Thymus (tissue), 11 donors: ENCODE measurements at regions not wholly inside any gene's neighbourhood (a gene's known extent, or its start where the extent isn't known, plus 50 kb on each side); places are given as distances from the start of the nearest gene placed in this dataset.

ENCODE experiments used
- DNase-seq, 9 donors: peaks; one replicate each; pipeline ENCODE4 v3.0.0-alpha.2; 2013; ENCODE audit warnings: low spot score in 9 of 9, low read depth in 6 of 9, missing footprints in 1 of 9
- H3K27ac ChIP-seq, 2 donors: one replicate each; pipeline ENCODE4 v1.5.1; 2013; ENCODE audit warnings: control low read depth in 1 of 2, low read depth in 1 of 2, low read length in 1 of 2, mild to moderate bottlenecking in 1 of 2, moderate library complexity in 1 of 2
- H3K27me3 ChIP-seq, 2 donors: one replicate each; pipeline ENCODE4 v1.5.1; 2013; ENCODE audit warnings: low read length in 1 of 2; ENCODE audit not compliant: control insufficient read depth in 2 of 2, insufficient read depth in 1 of 2
- H3K36me3 ChIP-seq, 2 donors: one replicate each; pipeline ENCODE4 v1.5.1; 2013; ENCODE audit warnings: low read length in 1 of 2, mild to moderate bottlenecking in 1 of 2, moderate library complexity in 1 of 2; ENCODE audit not compliant: control insufficient read depth in 2 of 2, insufficient read depth in 2 of 2
- H3K4me1 ChIP-seq, 2 donors: one replicate each; pipeline ENCODE4 v1.5.1; 2013; ENCODE audit warnings: low read length in 2 of 2; ENCODE audit not compliant: control insufficient read depth in 2 of 2, insufficient read depth in 2 of 2
- H3K4me3 ChIP-seq, 2 donors: one replicate each; pipeline ENCODE4 v1.5.1; 2013; ENCODE audit warnings: low read length in 2 of 2, control low read depth in 1 of 2, mild to moderate bottlenecking in 1 of 2
- H3K9me3 ChIP-seq, 2 donors: one replicate each; pipeline ENCODE4 v1.5.1; 2013; ENCODE audit warnings: low read length in 1 of 2, mild to moderate bottlenecking in 1 of 2; ENCODE audit not compliant: control insufficient read depth in 2 of 2, insufficient read depth in 1 of 2
- WGBS: extraction: QIAGEN DNeasy Blood & Tissue Kit; methylation state at CpG from one replicate; pipeline ENCODE4 v1.1.7; 2013; 5-methylcytosine and 5-hydroxymethylcytosine counted together
- donor health status: healthy.

GRCh38 chrX:75673468-75673867 is 111.6 kb downstream of the MAGEE2 start:
- Histone ChIP-seq H3K9me3 (peaks cover 0 to 7% of the 10 kb centered on the region in 2 donors), H3K27ac (no peak overlapping the region), H3K4me1 (no peaks in the 10 kb centered on the region), H3K4me3 (no peak overlapping the region), H3K36me3 (no peaks in the 10 kb centered on the region), H3K27me3 (no peaks in the 10 kb centered on the region)
- 88% methylated on average over 2 of the region's 2 CpGs for WGBS
- DNase-seq = no peak

GRCh38 chrX:75655627-75656026 is 129.4 kb downstream of the MAGEE2 start:
- H3K27ac ChIP-seq = no peak overlapping the region
- peaks cover 0 to 5% of the 10 kb centered on the region in 2 donors for H3K9me3 ChIP-seq
- H3K4me1 ChIP-seq = no peaks in the 10 kb centered on the region
- 100% methylated on average over 1 of the region's 1 CpG for WGBS
- H3K36me3 ChIP-seq = no peaks in the 10 kb centered on the region
- H3K27me3 ChIP-seq = no peaks in the 10 kb centered on the region
- no peak overlapping the region for H3K4me3 ChIP-seq
- DNase-seq = no peak

- no peak overlapping the region for H3K4me3 ChIP-seq
- H3K27me3 ChIP-seq = no peaks in the 10 kb centered on the region
- H3K4me1 ChIP-seq = no peaks in the 10 kb centered on the region
- H3K9me3 ChIP-seq = peaks cover 0 to 5% of the 10 kb centered on the region in 2 donors
- no peak overlapping the region for H3K27ac ChIP-seq
- H3K36me3 ChIP-seq = no peaks in the 10 kb centered on the region
- DNase-seq = no peak
- WGBS = 94% methylated on average over 1 of the region's 1 CpG
These were observed 127.0 kb upstream of the ZDHHC15 start for GRCh38 chrX:75649829-75650228.

- DNase-seq = no peak
- H3K27me3 ChIP-seq = no peaks in the 10 kb centered on the region
- WGBS = 88% methylated on average over 16 of the region's 16 CpGs
- no peaks in the 10 kb centered on the region for H3K4me1 ChIP-seq
- no peak overlapping the region for H3K27ac ChIP-seq
- no peak overlapping the region for H3K4me3 ChIP-seq
- H3K9me3 ChIP-seq = peaks cover 0 to 5% of the 10 kb centered on the region in 2 donors
- H3K36me3 ChIP-seq = no peaks in the 10 kb centered on the region
These were observed 126.2 kb upstream of the ZDHHC15 start for GRCh38 chrX:75648803-75649588.

- Histone ChIP-seq H3K4me1 (no peaks in the 10 kb centered on the region), H3K4me3 (no peak overlapping the region), H3K27me3 (no peaks in the 10 kb centered on the region), H3K27ac (no peak overlapping the region), H3K9me3 (no peaks in the 10 kb centered on the region), H3K36me3 (no peaks in the 10 kb centered on the region)
- WGBS = 94% methylated on average over 3 of the region's 3 CpGs
- no peak for DNase-seq
These were observed 120.0 kb upstream of the ZDHHC15 start for GRCh38 chrX:75642811-75643361.

GRCh38 chrX:75638332-75638731 is 115.5 kb upstream of the ZDHHC15 start:
- DNase-seq = no peak
- 95% methylated on average over 3 of the region's 3 CpGs for WGBS
- Histone ChIP-seq H3K4me3 (no peak overlapping the region), H3K9me3 (no peaks in the 10 kb centered on the region), H3K36me3 (no peaks in the 10 kb centered on the region), H3K27me3 (no peaks in the 10 kb centered on the region), H3K27ac (no peak overlapping the region), H3K4me1 (no peaks in the 10 kb centered on the region)

GRCh38 chrX:75625232-75625631 is 102.4 kb upstream of the ZDHHC15 start:
- H3K4me1 ChIP-seq = no peaks in the 10 kb centered on the region
- 89% methylated on average over 1 of the region's 1 CpG for WGBS
- no peaks in the 10 kb centered on the region for H3K9me3 ChIP-seq
- no peak overlapping the region for H3K4me3 ChIP-seq
- H3K27me3 ChIP-seq = no peaks in the 10 kb centered on the region
- H3K36me3 ChIP-seq = no peaks in the 10 kb centered on the region
- no peak overlapping the region for H3K27ac ChIP-seq
- no peak for DNase-seq

GRCh38 chrX:75623535-75623934 is 100.7 kb upstream of the ZDHHC15 start:
- H3K36me3 ChIP-seq = no peaks in the 10 kb centered on the region
- H3K27me3 ChIP-seq = no peaks in the 10 kb centered on the region
- DNase-seq = no peak
- H3K9me3 ChIP-seq = no peaks in the 10 kb centered on the region
- no peak overlapping the region for H3K4me3 ChIP-seq
- 98% methylated on average over 1 of the region's 1 CpG for WGBS
- H3K27ac ChIP-seq = no peak overlapping the region
- H3K4me1 ChIP-seq = no peaks in the 10 kb centered on the region

- Histone ChIP-seq H3K27me3 (no peaks in the 10 kb centered on the region), H3K27ac (no peak overlapping the region), H3K4me3 (no peak overlapping the region), H3K4me1 (no peaks in the 10 kb centered on the region), H3K36me3 (no peaks in the 10 kb centered on the region), H3K9me3 (no peaks in the 10 kb centered on the region)
- no peak for DNase-seq
- 89% methylated on average over 5 of the region's 5 CpGs for WGBS
These were observed 86.6 kb upstream of the ZDHHC15 start for GRCh38 chrX:75609406-75609805.
